Activated naive CD4-positive, alpha-beta T cell treated with anti-CD3 and anti-CD28 coated beads, Interleukin-2, amount 50 U/mL, for 24 hours (primary cell): ENCODE measurements at regions not wholly inside any gene's neighbourhood (a gene's known extent, or its start where the extent isn't known, plus 50 kb on each side); places are given as distances from the start of the nearest gene placed in this dataset.

Experiments used
- H3K27ac Mint-ChIP-seq: one replicate; pipeline ENCODE4 v1.8.0; 2021; ENCODE audit warnings: mild to moderate bottlenecking, mixed read lengths
- H3K27me3 Mint-ChIP-seq: one replicate; pipeline ENCODE4 v1.8.0; 2021; ENCODE audit warnings: mixed read lengths
- H3K36me3 Mint-ChIP-seq: one replicate; pipeline ENCODE4 v1.8.0; 2021; ENCODE audit warnings: mixed read lengths
- H3K4me1 Mint-ChIP-seq: one replicate; pipeline ENCODE4 v1.8.0; 2021; ENCODE audit warnings: mixed read lengths
- H3K4me3 Mint-ChIP-seq: one replicate; pipeline ENCODE4 v1.8.0; 2021; ENCODE audit warnings: mild to moderate bottlenecking, mixed read lengths
- H3K9me3 Mint-ChIP-seq: one replicate; pipeline ENCODE4 v1.8.0; 2021; ENCODE audit warnings: mixed read lengths

- Mint-ChIP-seq H3K9me3 (peaks cover 4% of the 10 kb centered on the region), H3K36me3 (no peaks in the 10 kb centered on the region)
Observed at GRCh38 chr3:182238126-182238525, 526.4 kb downstream of the SOX2 start.

DNA sequence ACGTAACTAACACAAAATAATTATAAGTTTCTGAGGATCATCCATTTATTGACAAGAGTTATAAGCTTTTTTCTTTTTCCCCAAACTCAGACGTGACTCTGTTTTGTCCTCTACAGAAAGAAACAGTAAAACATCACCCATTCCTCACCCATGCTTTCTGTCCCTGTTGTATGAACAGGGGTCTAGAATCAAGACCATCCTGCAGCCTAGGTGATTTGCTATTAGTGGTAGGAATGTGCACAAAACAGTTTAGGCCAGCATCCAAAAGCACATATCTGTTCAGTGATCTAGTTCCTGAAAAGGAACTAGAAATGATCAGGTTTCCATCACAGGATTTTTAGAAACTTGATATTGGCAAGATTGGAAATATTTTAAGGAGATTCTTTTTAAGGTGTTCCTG lies 527.6 kb downstream of the SOX2 start:
- no peak overlapping the region for H3K27ac Mint-ChIP-seq

More at GRCh38 chr3:182238126-182238525, 526.4 kb downstream of the SOX2 start:
- no peaks in the 10 kb centered on the region for H3K4me1 Mint-ChIP-seq
- H3K27ac Mint-ChIP-seq: no peak overlapping the region
- H3K4me3 Mint-ChIP-seq: no peak overlapping the region
- no peaks in the 10 kb centered on the region for H3K27me3 Mint-ChIP-seq

GRCh38 chr3:182240474-182240873 lies 528.7 kb downstream of the SOX2 start:
- Mint-ChIP-seq H3K9me3 (no peaks in the 10 kb centered on the region), H3K27me3 (no peaks in the 10 kb centered on the region), H3K4me3 (no peak overlapping the region), H3K27ac (no peak overlapping the region), H3K36me3 (no peaks in the 10 kb centered on the region), H3K4me1 (no peaks in the 10 kb centered on the region)

More for the DNA sequence above, 527.6 kb downstream of the SOX2 start:
- H3K36me3 Mint-ChIP-seq: no peaks in the 10 kb centered on the region
- H3K27me3 Mint-ChIP-seq: no peaks in the 10 kb centered on the region
- no peaks in the 10 kb centered on the region for H3K4me1 Mint-ChIP-seq
- no peaks in the 10 kb centered on the region for H3K9me3 Mint-ChIP-seq
- H3K4me3 Mint-ChIP-seq: no peak overlapping the region

GRCh38 chr3:182241196-182241765 lies 529.6 kb downstream of the SOX2 start:
- no peak overlapping the region for H3K4me3 Mint-ChIP-seq
- no peaks in the 10 kb centered on the region for H3K36me3 Mint-ChIP-seq
- no peaks in the 10 kb centered on the region for H3K9me3 Mint-ChIP-seq

DNA sequence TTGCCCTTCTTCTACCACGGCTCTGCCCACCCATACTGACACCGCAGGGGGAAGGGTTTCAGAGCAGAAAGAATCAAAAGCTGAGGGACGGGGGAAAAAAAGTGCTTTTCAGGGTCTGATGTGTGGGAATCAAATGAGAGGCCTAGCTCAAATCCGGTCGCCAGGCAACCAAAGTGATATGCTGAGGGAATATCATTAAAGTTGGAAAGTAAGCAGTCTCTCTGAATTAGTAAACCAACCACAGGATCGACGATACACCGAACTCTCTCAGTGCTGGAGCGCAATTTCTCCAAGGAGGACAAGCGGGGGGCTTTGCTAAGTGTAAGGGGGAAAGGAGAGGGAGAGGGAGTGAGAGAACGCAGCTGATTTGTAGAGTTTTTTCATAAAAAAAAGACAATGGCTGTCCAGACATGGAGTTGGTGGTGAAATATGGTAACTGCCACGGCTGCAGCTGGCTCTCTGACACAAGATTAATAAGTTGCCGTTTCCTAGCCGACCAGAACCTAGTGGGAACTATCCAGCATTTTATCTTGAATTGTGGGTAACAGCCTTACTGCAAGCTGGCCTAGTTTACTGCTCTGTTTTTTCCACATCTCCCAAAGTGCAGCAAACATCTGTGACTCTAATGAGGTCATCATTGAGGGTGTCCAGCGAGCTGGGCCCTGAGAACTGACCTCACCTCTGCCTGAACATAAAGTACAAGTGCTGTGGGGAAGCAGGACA lies 530.2 kb downstream of the SOX2 start:
- Mint-ChIP-seq H3K36me3 (no peaks in the 10 kb centered on the region), H3K4me3 (no peak overlapping the region)

More at GRCh38 chr3:182241196-182241765, 529.6 kb downstream of the SOX2 start:
- Mint-ChIP-seq H3K4me1 (no peaks in the 10 kb centered on the region), H3K27ac (no peak overlapping the region), H3K27me3 (no peaks in the 10 kb centered on the region)

DNA sequence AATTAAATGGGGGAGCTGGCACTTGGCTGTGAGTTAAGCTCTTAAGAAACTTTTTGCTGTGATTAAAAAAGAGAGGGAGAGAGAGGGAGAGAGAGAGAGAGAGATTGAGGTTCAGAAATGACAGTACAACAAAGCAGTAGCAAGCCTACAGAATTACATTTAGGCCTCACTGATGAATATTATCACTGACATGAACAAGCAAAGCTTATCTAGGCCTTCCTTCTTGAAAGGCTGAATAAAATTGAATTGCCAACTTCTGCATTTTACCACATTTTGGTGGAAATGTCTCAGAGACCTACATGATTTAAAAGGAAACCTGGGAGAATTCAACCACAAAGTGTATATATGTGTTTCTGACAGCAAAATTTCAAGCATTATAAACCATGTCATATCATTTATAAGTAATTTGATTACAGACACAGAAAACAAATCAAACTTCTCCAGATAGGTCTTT lies 530.8 kb downstream of the SOX2 start:
- Mint-ChIP-seq H3K36me3 (no peaks in the 10 kb centered on the region), H3K27ac (no peak overlapping the region), H3K4me1 (no peaks in the 10 kb centered on the region), H3K27me3 (no peaks in the 10 kb centered on the region), H3K4me3 (no peak overlapping the region), H3K9me3 (no peaks in the 10 kb centered on the region)

More for the DNA sequence above, 530.2 kb downstream of the SOX2 start:
- no peaks in the 10 kb centered on the region for H3K4me1 Mint-ChIP-seq
- H3K27me3 Mint-ChIP-seq: no peaks in the 10 kb centered on the region
- H3K27ac Mint-ChIP-seq: no peak overlapping the region
- no peaks in the 10 kb centered on the region for H3K9me3 Mint-ChIP-seq

DNA sequence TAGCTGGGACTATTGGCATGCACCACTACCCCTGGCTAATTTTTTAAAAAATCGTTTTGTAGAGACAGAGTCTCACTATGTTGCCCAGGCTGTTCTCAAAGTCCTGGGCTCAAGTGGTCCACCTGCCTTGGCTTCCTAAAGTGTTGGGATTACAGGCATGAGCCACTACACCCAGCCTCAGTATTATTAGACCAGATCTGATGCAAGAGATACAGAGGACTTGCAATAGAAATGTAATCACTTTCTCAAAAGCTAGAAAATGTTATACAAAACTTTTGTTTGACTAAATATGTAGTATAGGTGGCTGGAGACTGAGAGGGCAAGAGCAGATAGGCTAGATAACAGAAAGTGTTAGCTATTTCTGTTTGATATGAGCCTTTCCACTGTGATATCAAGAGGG lies 531.9 kb downstream of the SOX2 start:
- Mint-ChIP-seq H3K4me3 (no peak overlapping the region), H3K36me3 (no peaks in the 10 kb centered on the region), H3K4me1 (no peaks in the 10 kb centered on the region), H3K27ac (no peak overlapping the region), H3K9me3 (no peaks in the 10 kb centered on the region), H3K27me3 (no peaks in the 10 kb centered on the region)

GRCh38 chr3:182244222-182244971 lies 532.7 kb downstream of the SOX2 start:
- Mint-ChIP-seq H3K27ac (no peak overlapping the region), H3K4me1 (no peaks in the 10 kb centered on the region), H3K27me3 (no peaks in the 10 kb centered on the region), H3K36me3 (no peaks in the 10 kb centered on the region), H3K4me3 (no peak overlapping the region), H3K9me3 (no peaks in the 10 kb centered on the region)

GRCh38 chr3:182245059-182245458 lies 533.3 kb downstream of the SOX2 start:
- Mint-ChIP-seq H3K9me3 (no peaks in the 10 kb centered on the region), H3K27ac (no peak overlapping the region), H3K4me3 (no peak overlapping the region), H3K36me3 (no peaks in the 10 kb centered on the region), H3K4me1 (no peaks in the 10 kb centered on the region), H3K27me3 (no peaks in the 10 kb centered on the region)

- Mint-ChIP-seq H3K4me3 (no peak overlapping the region), H3K9me3 (no peaks in the 10 kb centered on the region), H3K27me3 (no peaks in the 10 kb centered on the region), H3K4me1 (no peaks in the 10 kb centered on the region), H3K36me3 (no peaks in the 10 kb centered on the region), H3K27ac (no peak overlapping the region)
Observed at GRCh38 chr3:182246870-182247269, 535.1 kb downstream of the SOX2 start.

DNA sequence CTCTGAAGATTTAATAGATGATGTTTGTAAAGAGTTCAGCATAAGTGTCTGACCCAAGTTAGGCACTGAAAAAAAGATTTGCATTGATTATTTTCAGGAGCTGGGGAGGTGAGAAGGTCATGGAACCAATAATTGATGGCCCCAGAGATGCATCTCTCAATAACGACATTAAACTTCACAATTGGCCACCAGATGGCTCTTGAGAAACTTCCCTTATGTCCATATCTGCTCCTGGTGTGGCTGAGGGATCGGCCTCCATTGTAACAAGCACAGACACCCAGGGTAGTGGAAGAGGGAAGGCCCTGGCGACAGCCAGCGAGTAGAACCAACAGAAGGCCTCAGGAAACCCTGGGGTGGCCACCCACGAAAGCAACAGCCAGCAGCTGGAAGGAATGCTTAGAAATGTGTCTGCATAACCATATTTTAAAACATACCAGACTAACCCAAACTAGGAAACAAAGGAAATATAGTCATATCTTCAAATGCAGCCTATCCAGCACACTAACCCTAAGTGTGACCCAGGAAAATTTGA lies 536.7 kb downstream of the SOX2 start:
- Mint-ChIP-seq H3K4me3 (no peak overlapping the region), H3K27ac (no peak overlapping the region), H3K4me1 (no peaks in the 10 kb centered on the region), H3K9me3 (no peaks in the 10 kb centered on the region), H3K27me3 (no peaks in the 10 kb centered on the region), H3K36me3 (no peaks in the 10 kb centered on the region)

DNA sequence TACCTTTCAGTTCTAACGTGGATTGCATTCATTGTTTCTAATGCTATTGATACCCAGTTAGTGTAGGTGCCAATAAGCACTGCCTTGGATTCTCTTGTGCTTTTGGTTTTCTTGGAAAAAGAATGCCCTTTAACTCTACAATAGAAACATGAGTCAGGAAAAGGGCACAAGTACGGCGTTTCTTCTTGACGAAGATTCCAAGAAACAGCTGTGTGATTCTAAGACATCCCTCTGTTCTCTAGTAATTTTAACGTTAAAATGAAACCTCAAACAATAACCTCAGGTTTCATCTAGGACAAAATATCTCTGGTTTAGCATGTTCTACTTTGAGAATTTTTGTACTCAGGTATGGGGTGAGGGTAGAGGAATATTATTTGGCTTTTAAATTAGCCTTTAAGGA lies 540.5 kb upstream of the ATP11B start:
- H3K9me3 Mint-ChIP-seq: no peaks in the 10 kb centered on the region
- H3K4me1 Mint-ChIP-seq: no peaks in the 10 kb centered on the region
- no peaks in the 10 kb centered on the region for H3K36me3 Mint-ChIP-seq
- peaks cover 2% of the 10 kb centered on the region for H3K27me3 Mint-ChIP-seq
- no peak overlapping the region for H3K4me3 Mint-ChIP-seq
- H3K27ac Mint-ChIP-seq: no peak overlapping the region

- H3K27ac Mint-ChIP-seq: no peak overlapping the region
- H3K4me3 Mint-ChIP-seq: no peak overlapping the region
- H3K4me1 Mint-ChIP-seq: no peaks in the 10 kb centered on the region
- H3K36me3 Mint-ChIP-seq: no peaks in the 10 kb centered on the region
- H3K27me3 Mint-ChIP-seq: peaks cover 6% of the 10 kb centered on the region
- H3K9me3 Mint-ChIP-seq: peaks cover 5% of the 10 kb centered on the region
Observed at GRCh38 chr3:182255158-182255557, 538.1 kb upstream of the ATP11B start.

GRCh38 chr3:182257361-182257760 lies 535.9 kb upstream of the ATP11B start:
- H3K9me3 Mint-ChIP-seq: peaks cover 5% of the 10 kb centered on the region
- H3K36me3 Mint-ChIP-seq: no peaks in the 10 kb centered on the region
- no peak overlapping the region for H3K4me3 Mint-ChIP-seq
- H3K27ac Mint-ChIP-seq: no peak overlapping the region
- H3K27me3 Mint-ChIP-seq: peaks cover 13% of the 10 kb centered on the region
- H3K4me1 Mint-ChIP-seq: no peaks in the 10 kb centered on the region

- Mint-ChIP-seq H3K4me1 (no peaks in the 10 kb centered on the region), H3K4me3 (no peak overlapping the region), H3K27me3 (peaks cover 15% of the 10 kb centered on the region), H3K36me3 (no peaks in the 10 kb centered on the region), H3K9me3 (peaks cover 5% of the 10 kb centered on the region), H3K27ac (no peak overlapping the region)
Observed at GRCh38 chr3:182258538-182259177, 534.6 kb upstream of the ATP11B start.
